ENCODE measurements at regions not wholly inside any gene's neighbourhood (a gene's known extent, or its start where the extent isn't known, plus 50 kb on each side); places are given as distances from the start of the nearest gene placed in this dataset.
"Not testable (repeated sequence)": the region's sequence is repeated elsewhere in the genome, so short reads cannot be mapped to it uniquely, and the experiment has no call there.

DNA sequence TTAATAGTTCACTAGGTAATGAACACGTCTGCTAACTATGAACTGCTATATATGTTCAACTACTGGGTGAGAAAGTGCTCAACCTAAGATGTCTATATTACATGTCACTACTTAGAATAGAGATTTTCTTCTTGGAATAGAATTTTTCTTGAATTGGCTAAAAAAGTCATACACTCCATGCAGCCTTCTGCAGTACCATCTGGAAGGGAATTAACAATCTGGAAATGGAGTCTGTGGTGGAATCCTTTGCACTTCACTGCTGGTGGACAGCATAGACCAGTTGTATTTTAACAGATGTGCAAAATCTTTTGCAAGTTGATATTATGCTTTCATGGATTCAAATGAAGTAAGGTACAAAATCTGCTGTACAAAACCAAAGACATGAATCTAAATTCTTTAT, 799.6 kb downstream of the KCNJ3 start:
- H3K9me3 ChIP-seq: no peaks in the 10 kb centered on the region
- intact Hi-C loops (cut with DNase I): no loop called here
- TF ChIP-seq, protein P1, sequence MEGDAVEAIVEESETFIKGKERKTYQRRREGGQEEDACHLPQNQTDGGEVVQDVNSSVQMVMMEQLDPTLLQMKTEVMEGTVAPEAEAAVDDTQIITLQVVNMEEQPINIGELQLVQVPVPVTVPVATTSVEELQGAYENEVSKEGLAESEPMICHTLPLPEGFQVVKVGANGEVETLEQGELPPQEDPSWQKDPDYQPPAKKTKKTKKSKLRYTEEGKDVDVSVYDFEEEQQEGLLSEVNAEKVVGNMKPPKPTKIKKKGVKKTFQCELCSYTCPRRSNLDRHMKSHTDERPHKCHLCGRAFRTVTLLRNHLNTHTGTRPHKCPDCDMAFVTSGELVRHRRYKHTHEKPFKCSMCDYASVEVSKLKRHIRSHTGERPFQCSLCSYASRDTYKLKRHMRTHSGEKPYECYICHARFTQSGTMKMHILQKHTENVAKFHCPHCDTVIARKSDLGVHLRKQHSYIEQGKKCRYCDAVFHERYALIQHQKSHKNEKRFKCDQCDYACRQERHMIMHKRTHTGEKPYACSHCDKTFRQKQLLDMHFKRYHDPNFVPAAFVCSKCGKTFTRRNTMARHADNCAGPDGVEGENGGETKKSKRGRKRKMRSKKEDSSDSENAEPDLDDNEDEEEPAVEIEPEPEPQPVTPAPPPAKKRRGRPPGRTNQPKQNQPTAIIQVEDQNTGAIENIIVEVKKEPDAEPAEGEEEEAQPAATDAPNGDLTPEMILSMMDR (IDR thresholded peaks at IDR 0.05): no peak
- no peaks in the 10 kb centered on the region for H3K36me3 ChIP-seq
- ATAC-seq (no peak), DNase-seq (no peak)
- no peak overlapping the region for H3K4me3 ChIP-seq
- no peak overlapping the region for H3K27ac ChIP-seq
- no peaks in the 10 kb centered on the region for H3K4me1 ChIP-seq
- no peaks in the 10 kb centered on the region for H3K27me3 ChIP-seq

DNA sequence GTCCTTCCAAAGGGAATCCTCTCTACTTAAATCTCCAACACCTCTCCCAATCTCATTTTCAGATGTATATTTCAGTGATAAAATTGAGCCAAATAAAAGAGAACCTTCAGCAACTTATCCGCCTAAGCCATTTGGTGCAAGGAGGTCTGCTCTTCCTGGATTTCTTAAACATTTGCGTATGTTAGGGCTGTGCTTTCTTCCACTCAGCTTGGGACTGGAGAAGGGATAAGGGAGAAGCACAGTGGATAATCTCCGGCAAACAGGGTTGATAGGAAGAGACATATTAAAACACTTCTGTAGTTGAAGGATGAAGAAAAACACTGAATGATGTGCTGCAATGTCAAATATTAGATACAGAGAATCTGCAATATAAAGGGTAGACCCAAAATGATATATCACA, 796.2 kb downstream of the KCNJ3 start:
- TF ChIP-seq, protein P1 (IDR thresholded peaks at IDR 0.05): no peak
- no peak overlapping the region for H3K4me3 ChIP-seq
- intact Hi-C loops (cut with DNase I): no loop called here
- no peak for ATAC-seq
- H3K27me3 ChIP-seq: no peaks in the 10 kb centered on the region
- H3K9me3 ChIP-seq: no peaks in the 10 kb centered on the region
- H3K4me1 ChIP-seq: no peaks in the 10 kb centered on the region
- H3K27ac ChIP-seq: no peak overlapping the region
- H3K36me3 ChIP-seq: no peaks in the 10 kb centered on the region
- DNase-seq: no peak

DNA sequence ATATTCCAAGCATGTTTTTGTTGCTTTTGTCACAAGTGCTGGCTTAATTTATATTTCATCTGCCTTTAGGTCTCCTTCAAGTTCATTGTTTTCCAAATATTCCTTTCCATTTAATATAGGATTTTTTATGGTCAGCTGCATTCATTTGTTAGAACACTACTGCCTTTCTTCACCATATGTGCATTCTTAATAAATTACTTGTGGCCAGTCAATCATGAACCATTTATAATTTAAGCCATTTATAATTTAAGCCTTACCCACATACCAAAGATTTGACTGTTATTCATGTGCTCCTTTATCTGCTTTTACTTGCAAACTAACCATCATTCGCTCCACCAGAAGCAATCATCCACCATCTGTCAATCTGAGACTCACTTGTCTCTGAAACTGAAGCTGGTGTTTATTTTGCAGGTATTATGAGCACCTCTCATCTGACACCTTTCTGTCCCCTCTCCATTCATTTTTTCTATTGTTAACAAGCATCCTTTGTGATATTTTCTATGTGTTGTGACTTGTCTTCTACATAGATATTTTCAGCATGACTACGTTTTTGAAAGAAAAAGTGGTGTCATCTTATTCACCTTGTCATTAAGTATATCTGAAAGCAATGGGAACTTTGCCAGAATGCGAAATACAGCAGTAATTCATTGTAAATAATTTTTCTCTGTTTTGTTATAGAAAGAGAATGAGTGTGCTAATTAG, 786.8 kb downstream of the KCNJ3 start:
- TF ChIP-seq, protein P1 (IDR thresholded peaks at IDR 0.05): no peak
- no peaks in the 10 kb centered on the region for H3K4me1 ChIP-seq
- H3K27me3 ChIP-seq: no peaks in the 10 kb centered on the region
- intact Hi-C loops (cut with DNase I): no loop called here
- no peaks in the 10 kb centered on the region for H3K9me3 ChIP-seq
- H3K36me3 ChIP-seq: no peaks in the 10 kb centered on the region
- no peak for DNase-seq
- no peak for ATAC-seq
- no peak overlapping the region for H3K4me3 ChIP-seq
- no peak overlapping the region for H3K27ac ChIP-seq

DNA sequence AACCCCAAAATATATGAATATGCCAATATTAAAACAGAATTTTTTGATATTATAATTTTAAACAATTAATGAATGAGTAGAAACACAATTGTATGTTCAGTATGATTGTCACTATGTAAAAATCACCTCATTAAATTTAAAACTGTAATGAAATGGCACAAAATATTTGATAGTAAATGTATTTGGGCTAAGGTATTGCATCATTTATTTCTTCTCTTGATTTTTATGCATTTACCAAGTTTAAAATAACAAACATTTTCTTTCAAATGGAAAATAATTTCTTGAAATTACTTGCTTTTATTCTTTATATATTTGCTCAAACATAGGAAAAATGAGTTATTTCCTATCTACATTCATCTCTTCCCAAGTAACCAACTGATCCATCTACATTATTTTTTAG, 782.6 kb downstream of the KCNJ3 start:
- no peak for ATAC-seq
- Histone ChIP-seq H3K4me3 (no peak overlapping the region), H3K36me3 (no peaks in the 10 kb centered on the region), H3K4me1 (no peaks in the 10 kb centered on the region), H3K27ac (no peak overlapping the region), H3K9me3 (no peaks in the 10 kb centered on the region), H3K27me3 (no peaks in the 10 kb centered on the region)
- no peak for DNase-seq
- TF ChIP-seq, protein P1 (IDR thresholded peaks at IDR 0.05): no peak
- intact Hi-C loops (cut with DNase I): no loop called here

DNA sequence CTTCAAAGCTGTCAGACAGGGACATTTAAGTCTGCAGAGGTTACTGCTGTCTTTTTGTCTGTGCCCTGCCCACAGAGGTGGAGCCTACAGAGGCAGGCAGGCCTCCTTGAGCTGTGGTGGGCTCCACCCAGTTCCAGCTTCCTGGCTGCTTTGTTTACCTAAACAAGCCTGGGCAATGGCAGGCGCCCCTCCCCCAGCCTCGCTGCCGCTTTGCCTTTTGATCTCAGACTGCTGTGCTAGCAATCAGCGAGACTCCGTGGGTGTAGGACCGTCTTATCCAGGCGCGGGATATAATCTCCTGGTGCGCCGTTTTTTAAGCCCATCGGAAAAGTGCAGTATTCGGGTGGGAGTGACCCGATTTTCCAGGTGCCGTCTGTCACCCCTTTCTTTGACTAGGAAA, 773.5 kb downstream of the KCNJ3 start:
- H3K4me3 ChIP-seq; ATAC-seq; DNase-seq; H3K4me1 ChIP-seq; H3K9me3 ChIP-seq; intact Hi-C loops (cut with DNase I); H3K27ac ChIP-seq; H3K27me3 ChIP-seq; H3K36me3 ChIP-seq: not testable (repeated sequence)

DNA sequence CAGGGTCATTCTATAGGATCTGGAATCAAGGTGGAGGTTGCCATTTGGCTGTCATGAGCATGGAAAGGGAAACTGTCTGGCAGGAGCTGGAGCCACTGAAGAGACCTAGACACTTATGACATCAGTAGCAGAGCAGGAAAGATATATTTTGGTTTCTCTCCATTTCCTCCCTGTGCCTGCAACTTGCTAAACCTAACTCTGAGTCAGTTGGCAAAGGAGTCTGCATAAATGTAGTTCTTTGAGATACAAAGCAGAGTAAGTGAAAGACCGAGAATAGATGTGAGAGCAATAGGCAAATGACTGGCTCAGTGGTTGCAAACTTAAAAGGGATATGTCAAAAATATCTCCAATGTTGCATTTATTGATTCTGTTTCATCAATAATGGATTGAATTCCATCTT, 757.7 kb downstream of the KCNJ3 start:
- Histone ChIP-seq H3K36me3 (no peaks in the 10 kb centered on the region), H3K4me3 (no peak overlapping the region), H3K9me3 (no peaks in the 10 kb centered on the region), H3K27ac (no peak overlapping the region), H3K27me3 (no peaks in the 10 kb centered on the region), H3K4me1 (no peaks in the 10 kb centered on the region)
- TF ChIP-seq, protein P1 (IDR thresholded peaks at IDR 0.05): no peak
- no peak for DNase-seq
- no peak for ATAC-seq
- intact Hi-C loops (cut with DNase I): no loop called here

Measured in upper lobe of right lung (tissue), 1 donor.